ENCODE measurements at regions not wholly inside any gene's neighbourhood (a gene's known extent, or its start where the extent isn't known, plus 50 kb on each side); places are given as distances from the start of the nearest gene placed in this dataset.

- TF ChIP-seq EZH2 (IDR thresholded peaks at IDR 0.05; ENCODE audit: borderline replicate concordance, insufficient read depth, low read length, poor library complexity, severe bottlenecking) (no peak), TAF1 (IDR thresholded peaks at IDR 0.05; ENCODE audit: low read depth) (no peak), SMC3 (conservative IDR thresholded peaks at IDR 0.05; ENCODE audit: poor library complexity) (no peak)
These were observed 583.2 kb downstream of the BUD13 start (continued) for GRCh38 chr11:116189408-116190170.

GRCh38 chr11:116188350-116188749, 584.4 kb downstream of the BUD13 start:
- Histone ChIP-seq H3K27me3 (ENCODE audit: insufficient read depth, low read depth, low read length) (no peaks in the 10 kb centered on the region), H3K27ac (ENCODE audit: low read length) (no peak overlapping the region), H3K79me2 (replicated peaks; ENCODE audit: insufficient read depth, low read length) (no peaks in the 10 kb centered on the region), H3K9me2 (ENCODE audit: insufficient read depth, low read length) (no peaks in the 10 kb centered on the region), H2AFZ (ENCODE audit: low read depth, low read length) (no peak overlapping the region), H3F3A (ENCODE audit: insufficient read depth, low read length, poor library complexity, severe bottlenecking) (no peaks in the 10 kb centered on the region), H4K20me1 (ENCODE audit: insufficient read depth) (no peaks in the 10 kb centered on the region), H3K36me3 (ENCODE audit: insufficient read depth, low read length) (no peaks in the 10 kb centered on the region), H3K9me3 (ENCODE audit: low read length) (no peaks in the 10 kb centered on the region), H3K9ac (ENCODE audit: low read length) (no peak overlapping the region), H3K4me3 (ENCODE audit: low read length) (no peak overlapping the region), H3K4me2 (ENCODE audit: low read length) (no peak overlapping the region)
- TF ChIP-seq REST (IDR thresholded peaks at IDR 0.05; ENCODE audit: borderline replicate concordance) (no peak), POLR2AphosphoS5 (IDR thresholded peaks at IDR 0.05) (no peak), CTCF (IDR thresholded peaks at IDR 0.05; ENCODE audit: poor library complexity, severe bottlenecking) (no peak), TAF1 (IDR thresholded peaks at IDR 0.05; ENCODE audit: low read depth) (no peak), EZH2 (IDR thresholded peaks at IDR 0.05; ENCODE audit: borderline replicate concordance, insufficient read depth, low read length, poor library complexity, severe bottlenecking) (no peak), MXI1 (conservative IDR thresholded peaks at IDR 0.05; ENCODE audit: poor library complexity, severe bottlenecking) (no peak), SMC3 (conservative IDR thresholded peaks at IDR 0.05; ENCODE audit: poor library complexity) (no peak), EP300 (conservative IDR thresholded peaks at IDR 0.05; ENCODE audit: poor library complexity, severe bottlenecking) (no peak), RAD21 (conservative IDR thresholded peaks at IDR 0.05) (no peak)

GRCh38 chr11:116187026-116187425, 585.8 kb downstream of the BUD13 start:
- Histone ChIP-seq H3K36me3 (ENCODE audit: insufficient read depth, low read length) (no peaks in the 10 kb centered on the region), H2AFZ (ENCODE audit: low read depth, low read length) (no peak overlapping the region), H3K79me2 (replicated peaks; ENCODE audit: insufficient read depth, low read length) (no peaks in the 10 kb centered on the region), H3K27me3 (ENCODE audit: insufficient read depth, low read depth, low read length) (no peaks in the 10 kb centered on the region), H3F3A (ENCODE audit: insufficient read depth, low read length, poor library complexity, severe bottlenecking) (no peaks in the 10 kb centered on the region), H3K4me2 (ENCODE audit: low read length) (no peak overlapping the region), H4K20me1 (ENCODE audit: insufficient read depth) (no peaks in the 10 kb centered on the region), H3K9me2 (ENCODE audit: insufficient read depth, low read length) (no peaks in the 10 kb centered on the region), H3K27ac (ENCODE audit: low read length) (no peak overlapping the region), H3K4me3 (ENCODE audit: low read length) (no peak overlapping the region), H3K9me3 (ENCODE audit: low read length) (no peaks in the 10 kb centered on the region), H3K9ac (ENCODE audit: low read length) (no peak overlapping the region)
- TF ChIP-seq EP300 (conservative IDR thresholded peaks at IDR 0.05; ENCODE audit: poor library complexity, severe bottlenecking) (no peak), MXI1 (conservative IDR thresholded peaks at IDR 0.05; ENCODE audit: poor library complexity, severe bottlenecking) (no peak), EZH2 (IDR thresholded peaks at IDR 0.05; ENCODE audit: borderline replicate concordance, insufficient read depth, low read length, poor library complexity, severe bottlenecking) (no peak), REST (IDR thresholded peaks at IDR 0.05; ENCODE audit: borderline replicate concordance) (no peak), RAD21 (conservative IDR thresholded peaks at IDR 0.05) (no peak), SMC3 (conservative IDR thresholded peaks at IDR 0.05; ENCODE audit: poor library complexity) (no peak)

All from neural cell (in vitro differentiated cells).